HL-60 (cell line): ENCODE measurements at regions not wholly inside any gene's neighbourhood (a gene's known extent, or its start where the extent isn't known, plus 50 kb on each side); places are given as distances from the start of the nearest gene placed in this dataset.

ENCODE experiments used
- DNase-seq, 2 experiments: peaks; one replicate each; pipeline ENCODE4 v3.0.0-alpha.2; 2010 to 2020; ENCODE audit warnings: low read depth in 1 of 2, low spot score in 1 of 2
- H3K27ac ChIP-seq: fragments of 250-450 bp; sonication (Bioruptor Pico); replicated peaks from 2 replicates; pipeline ENCODE4 v1.5.1; 2020; ENCODE audit warnings: mild to moderate bottlenecking, moderate library complexity
- H3K27me3 ChIP-seq: fragments of 250-450 bp; sonication (Bioruptor Pico); 2 replicates; pipeline ENCODE4 v1.5.1; 2021; ENCODE audit warnings: mild to moderate bottlenecking, moderate library complexity; ENCODE audit not compliant: insufficient read depth, poor library complexity, severe bottlenecking
- H3K4me3 ChIP-seq: replicated peaks from 2 replicates; pipeline ENCODE4 v1.5.1; 2011; ENCODE audit warnings: mild to moderate bottlenecking, control low read depth, low read length; ENCODE audit not compliant: insufficient read depth
- GABPA ChIP-seq: IDR thresholded peaks from 2 replicates; pipeline ENCODE4 v1.6.1; 2012; ENCODE audit warnings: low read depth
- POLR2AphosphoS5 ChIP-seq: IDR thresholded peaks from 2 replicates; pipeline ENCODE4 v1.6.1; 2012; ENCODE audit warnings: low read depth
- SPI1 ChIP-seq: IDR thresholded peaks from 2 replicates; pipeline ENCODE4 v1.6.1; 2012; ENCODE audit warnings: low read depth, mild to moderate bottlenecking, borderline replicate concordance
- TF ChIP-seq, protein P1 (sequence below): IDR thresholded peaks from 2 replicates; pipeline ENCODE4 v1.6.1; 2012; ENCODE audit warnings: low read depth; ENCODE audit not compliant: insufficient replicate concordance
- TF ChIP-seq, protein P2 (sequence below): IDR thresholded peaks from one replicate; pipeline ENCODE4 v1.5.1; 2011; ENCODE audit warnings: low read length, control low read depth, inconsistent platforms; ENCODE audit not compliant: insufficient read depth

DNA sequence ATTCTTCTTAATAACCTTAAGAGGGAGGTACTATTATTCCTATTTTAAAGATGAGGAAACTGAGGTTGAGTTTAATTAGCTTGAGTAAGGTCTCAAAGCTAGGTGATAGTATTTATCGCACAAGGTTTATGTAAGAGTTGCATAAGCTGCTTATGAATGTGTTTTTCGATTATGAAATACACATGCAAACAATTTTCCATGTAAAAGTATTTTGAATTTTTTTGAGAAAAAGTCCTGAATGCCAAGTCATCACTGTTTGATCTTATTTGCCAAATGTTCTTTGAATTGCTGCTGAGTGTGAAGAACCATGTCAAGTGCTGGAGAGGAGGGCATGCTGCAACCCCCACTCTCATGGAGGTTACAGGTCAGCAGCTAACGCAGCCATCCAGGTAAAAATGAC, 174.4 kb downstream of the CARTPT start:
- Histone ChIP-seq H3K4me3 (no peak overlapping the region), H3K27me3 (no peaks in the 10 kb centered on the region), H3K27ac (no peak overlapping the region)
- DNase-seq: no peak
- TF ChIP-seq, protein P1, sequence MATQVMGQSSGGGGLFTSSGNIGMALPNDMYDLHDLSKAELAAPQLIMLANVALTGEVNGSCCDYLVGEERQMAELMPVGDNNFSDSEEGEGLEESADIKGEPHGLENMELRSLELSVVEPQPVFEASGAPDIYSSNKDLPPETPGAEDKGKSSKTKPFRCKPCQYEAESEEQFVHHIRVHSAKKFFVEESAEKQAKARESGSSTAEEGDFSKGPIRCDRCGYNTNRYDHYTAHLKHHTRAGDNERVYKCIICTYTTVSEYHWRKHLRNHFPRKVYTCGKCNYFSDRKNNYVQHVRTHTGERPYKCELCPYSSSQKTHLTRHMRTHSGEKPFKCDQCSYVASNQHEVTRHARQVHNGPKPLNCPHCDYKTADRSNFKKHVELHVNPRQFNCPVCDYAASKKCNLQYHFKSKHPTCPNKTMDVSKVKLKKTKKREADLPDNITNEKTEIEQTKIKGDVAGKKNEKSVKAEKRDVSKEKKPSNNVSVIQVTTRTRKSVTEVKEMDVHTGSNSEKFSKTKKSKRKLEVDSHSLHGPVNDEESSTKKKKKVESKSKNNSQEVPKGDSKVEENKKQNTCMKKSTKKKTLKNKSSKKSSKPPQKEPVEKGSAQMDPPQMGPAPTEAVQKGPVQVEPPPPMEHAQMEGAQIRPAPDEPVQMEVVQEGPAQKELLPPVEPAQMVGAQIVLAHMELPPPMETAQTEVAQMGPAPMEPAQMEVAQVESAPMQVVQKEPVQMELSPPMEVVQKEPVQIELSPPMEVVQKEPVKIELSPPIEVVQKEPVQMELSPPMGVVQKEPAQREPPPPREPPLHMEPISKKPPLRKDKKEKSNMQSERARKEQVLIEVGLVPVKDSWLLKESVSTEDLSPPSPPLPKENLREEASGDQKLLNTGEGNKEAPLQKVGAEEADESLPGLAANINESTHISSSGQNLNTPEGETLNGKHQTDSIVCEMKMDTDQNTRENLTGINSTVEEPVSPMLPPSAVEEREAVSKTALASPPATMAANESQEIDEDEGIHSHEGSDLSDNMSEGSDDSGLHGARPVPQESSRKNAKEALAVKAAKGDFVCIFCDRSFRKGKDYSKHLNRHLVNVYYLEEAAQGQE: no peak
- no peak for TF ChIP-seq SPI1
- no peak for TF ChIP-seq POLR2AphosphoS5
- TF ChIP-seq GABPA: no peak

DNA sequence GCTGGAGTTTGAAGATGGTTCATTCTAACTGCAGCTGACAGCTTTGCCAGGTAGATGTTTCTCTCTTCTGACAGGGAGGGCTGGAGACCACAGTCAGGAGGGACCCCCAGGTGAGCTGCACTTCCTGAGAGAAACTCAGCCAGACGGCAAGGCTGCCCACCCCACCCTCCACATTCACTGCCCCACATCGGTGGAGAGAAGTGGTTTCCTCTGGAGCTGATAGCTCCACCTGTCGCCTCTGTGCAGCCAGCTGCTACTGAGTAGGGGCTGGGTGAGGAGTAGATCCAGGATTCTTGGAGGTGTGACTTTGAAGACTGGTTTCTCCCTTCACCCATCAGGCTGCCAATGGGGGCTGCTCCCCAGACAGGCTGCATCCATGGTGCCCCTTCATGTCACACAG, 175.0 kb downstream of the CARTPT start:
- H3K27ac ChIP-seq: no peak overlapping the region
- no peaks in the 10 kb centered on the region for H3K27me3 ChIP-seq
- H3K4me3 ChIP-seq: no peak overlapping the region
- no peak for TF ChIP-seq POLR2AphosphoS5
- no peak for TF ChIP-seq SPI1
- TF ChIP-seq, protein P1: no peak
- TF ChIP-seq, protein P2, sequence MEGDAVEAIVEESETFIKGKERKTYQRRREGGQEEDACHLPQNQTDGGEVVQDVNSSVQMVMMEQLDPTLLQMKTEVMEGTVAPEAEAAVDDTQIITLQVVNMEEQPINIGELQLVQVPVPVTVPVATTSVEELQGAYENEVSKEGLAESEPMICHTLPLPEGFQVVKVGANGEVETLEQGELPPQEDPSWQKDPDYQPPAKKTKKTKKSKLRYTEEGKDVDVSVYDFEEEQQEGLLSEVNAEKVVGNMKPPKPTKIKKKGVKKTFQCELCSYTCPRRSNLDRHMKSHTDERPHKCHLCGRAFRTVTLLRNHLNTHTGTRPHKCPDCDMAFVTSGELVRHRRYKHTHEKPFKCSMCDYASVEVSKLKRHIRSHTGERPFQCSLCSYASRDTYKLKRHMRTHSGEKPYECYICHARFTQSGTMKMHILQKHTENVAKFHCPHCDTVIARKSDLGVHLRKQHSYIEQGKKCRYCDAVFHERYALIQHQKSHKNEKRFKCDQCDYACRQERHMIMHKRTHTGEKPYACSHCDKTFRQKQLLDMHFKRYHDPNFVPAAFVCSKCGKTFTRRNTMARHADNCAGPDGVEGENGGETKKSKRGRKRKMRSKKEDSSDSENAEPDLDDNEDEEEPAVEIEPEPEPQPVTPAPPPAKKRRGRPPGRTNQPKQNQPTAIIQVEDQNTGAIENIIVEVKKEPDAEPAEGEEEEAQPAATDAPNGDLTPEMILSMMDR: no peak
- TF ChIP-seq GABPA: no peak
- DNase-seq: no peak

DNA sequence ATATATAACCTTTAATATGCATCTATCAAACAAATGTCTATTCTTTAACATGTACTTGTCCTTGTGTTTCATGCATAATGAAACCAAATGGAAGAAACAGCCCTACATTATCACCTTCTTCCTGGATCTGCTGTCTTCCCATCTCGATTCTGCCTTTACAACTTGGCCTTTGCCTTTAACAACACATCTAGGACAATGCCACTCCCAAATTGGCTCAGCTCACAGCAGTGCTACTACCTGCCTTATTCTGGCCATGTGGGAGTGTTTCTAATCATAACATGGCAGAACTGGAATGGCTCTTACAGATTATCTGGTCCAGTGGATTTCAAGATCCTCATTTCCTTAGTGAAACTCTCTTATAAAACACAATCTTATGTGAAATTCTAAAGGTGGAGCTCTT, 176.5 kb downstream of the CARTPT start:
- Histone ChIP-seq H3K4me3 (no peak overlapping the region), H3K27ac (no peak overlapping the region), H3K27me3 (no peaks in the 10 kb centered on the region)
- TF ChIP-seq, protein P1: no peak
- TF ChIP-seq, protein P2: no peak
- no peak for TF ChIP-seq SPI1
- TF ChIP-seq POLR2AphosphoS5: no peak
- no peak for DNase-seq
